Renal cortex interstitium (tissue), 11 donors: ENCODE measurements at regions not wholly inside any gene's neighbourhood (a gene's known extent, or its start where the extent isn't known, plus 50 kb on each side); places are given as distances from the start of the nearest gene placed in this dataset.

Experiments used
- DNase-seq, 11 donors: peaks; one replicate each; pipeline ENCODE4 v3.0.0-alpha.2; 2013; ENCODE audit warnings: low read depth in 9 of 11, low spot score in 4 of 11; ENCODE audit errors: extremely low read depth in 1 of 11

DNA sequence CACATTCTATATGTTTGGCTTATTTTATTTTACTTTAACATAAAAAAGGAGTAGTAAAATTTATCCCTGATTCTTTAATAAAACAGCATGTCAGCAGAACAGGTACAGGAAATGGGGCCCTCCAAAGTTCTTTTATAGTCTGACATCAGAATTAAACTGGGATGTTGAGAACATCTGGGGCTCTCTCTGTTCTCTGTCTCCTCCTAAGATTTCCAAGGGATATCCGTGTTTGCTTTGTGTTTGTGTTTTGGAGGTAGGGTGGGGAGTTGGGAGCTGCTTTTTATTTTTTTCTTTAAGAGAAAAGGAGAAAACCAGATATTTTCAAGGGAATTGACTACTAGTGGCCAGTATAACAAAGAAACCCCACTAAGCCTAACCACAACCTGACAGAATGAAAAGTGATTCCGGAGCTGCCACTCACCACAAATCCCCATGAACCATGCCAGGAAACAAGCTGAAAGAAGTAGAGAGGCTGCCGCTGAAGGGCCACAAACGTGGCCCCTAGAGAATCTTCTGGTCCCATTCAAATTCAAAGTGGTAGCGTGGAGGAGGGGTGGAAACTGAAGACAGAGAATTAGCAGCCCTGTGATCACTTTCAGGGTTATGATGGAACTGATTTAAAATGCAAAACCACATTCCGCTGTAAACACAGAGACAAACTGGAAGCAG, 369.6 kb upstream of the ADGRL2 start:
- DNase-seq, result no peak

- no peak for DNase-seq
Observed at GRCh38 chr1:81430236-81430938, 370.3 kb upstream of the ADGRL2 start.

GRCh38 chr1:81428998-81429397, 371.7 kb upstream of the ADGRL2 start:
- peak in 4 of 11 donors; percentile 23 to 55 (median 38) for DNase-seq

DNA sequence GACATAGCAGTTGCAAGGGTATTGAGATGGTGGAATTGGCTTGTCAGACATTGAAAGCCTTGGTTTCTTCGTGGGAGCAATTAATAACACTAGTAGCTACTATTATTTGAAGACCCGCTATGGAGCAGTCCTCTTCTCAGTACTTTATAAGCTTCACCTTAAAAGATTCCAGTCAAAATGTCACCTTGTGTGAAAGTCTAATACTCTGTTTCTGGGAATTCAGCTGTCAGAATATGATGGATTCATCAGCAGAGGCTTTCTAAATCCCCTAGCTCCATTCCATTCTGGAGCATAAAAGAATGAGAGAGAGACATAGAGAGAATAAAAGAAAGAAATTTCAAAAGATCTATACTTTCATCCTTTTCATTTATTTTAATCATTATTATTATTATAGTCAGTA, 375.9 kb upstream of the ADGRL2 start:
- no peak for DNase-seq

GRCh38 chr1:81424061-81424460, 376.7 kb upstream of the ADGRL2 start:
- DNase-seq, result no peak

DNA sequence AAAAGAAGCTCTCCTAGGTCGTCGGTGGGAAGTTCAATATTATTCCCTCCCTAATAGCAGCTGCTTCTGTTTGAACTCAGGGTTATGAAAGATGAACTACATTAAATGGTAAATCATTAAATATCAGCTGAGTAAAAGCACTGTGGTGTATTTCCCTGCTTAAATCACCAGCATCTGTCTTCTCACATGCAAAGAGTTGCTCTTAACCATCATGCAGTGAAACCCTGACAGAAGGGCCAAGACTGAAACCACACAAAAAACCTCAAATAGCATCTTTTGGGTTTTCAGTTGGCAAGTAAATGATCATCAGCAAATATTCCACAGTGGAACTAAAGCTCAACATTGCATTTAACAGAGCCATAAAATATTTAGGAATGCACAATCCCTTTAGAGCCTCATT, 380.0 kb upstream of the ADGRL2 start:
- DNase-seq, result no peak

DNA sequence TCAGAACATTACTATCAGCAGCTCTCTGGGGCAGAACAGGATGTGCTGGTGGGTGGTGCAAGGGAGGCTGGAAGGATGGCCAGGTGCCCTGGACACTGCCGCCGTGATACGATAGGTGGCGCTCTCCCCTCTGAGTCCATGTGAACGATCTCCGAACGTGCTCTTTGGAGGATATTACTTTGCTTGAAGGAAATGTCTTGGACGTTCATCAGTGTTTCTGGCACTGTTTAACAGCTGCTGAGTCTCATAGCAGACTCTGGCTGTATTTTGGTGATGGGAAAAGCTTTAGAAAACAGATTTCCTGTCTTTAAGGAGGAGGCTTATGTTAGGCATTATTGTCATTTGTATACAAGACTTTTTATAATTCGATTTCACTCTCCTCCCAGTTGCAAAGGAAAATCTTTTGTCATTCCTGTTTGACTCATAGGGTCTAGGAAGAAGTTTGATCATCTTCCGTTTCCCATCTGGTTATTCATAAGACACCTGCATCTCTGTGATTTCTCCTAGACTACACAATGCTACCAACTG, 386.2 kb upstream of the ADGRL2 start:
- peak in 6 of 11 donors; percentile 28 to 57 (median 44) for DNase-seq

GRCh38 chr1:81412954-81413353, 387.8 kb upstream of the ADGRL2 start:
- DNase-seq, result no peak

DNA sequence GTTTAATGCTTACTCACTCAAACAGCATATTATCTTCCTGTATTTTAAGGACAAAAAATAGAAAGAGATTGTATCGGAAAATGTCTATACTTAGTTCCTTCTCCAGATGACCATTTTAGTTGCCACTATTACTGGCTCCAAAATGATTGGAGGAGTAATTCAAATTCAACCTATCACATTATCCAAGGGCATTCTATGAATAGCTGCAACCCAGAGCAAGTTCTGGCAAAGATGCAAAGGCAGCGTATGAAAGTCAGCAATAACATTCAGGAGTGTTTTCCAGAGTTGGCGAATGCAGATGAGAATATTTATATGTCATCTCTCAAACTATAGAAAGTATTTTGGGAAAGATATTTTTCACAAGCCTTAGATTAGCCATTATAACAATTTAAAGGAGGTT, 389.8 kb upstream of the ADGRL2 start:
- DNase-seq, result no peak

- DNase-seq, result no peak
Observed at GRCh38 chr1:81410351-81410750, 390.4 kb upstream of the ADGRL2 start.

DNA sequence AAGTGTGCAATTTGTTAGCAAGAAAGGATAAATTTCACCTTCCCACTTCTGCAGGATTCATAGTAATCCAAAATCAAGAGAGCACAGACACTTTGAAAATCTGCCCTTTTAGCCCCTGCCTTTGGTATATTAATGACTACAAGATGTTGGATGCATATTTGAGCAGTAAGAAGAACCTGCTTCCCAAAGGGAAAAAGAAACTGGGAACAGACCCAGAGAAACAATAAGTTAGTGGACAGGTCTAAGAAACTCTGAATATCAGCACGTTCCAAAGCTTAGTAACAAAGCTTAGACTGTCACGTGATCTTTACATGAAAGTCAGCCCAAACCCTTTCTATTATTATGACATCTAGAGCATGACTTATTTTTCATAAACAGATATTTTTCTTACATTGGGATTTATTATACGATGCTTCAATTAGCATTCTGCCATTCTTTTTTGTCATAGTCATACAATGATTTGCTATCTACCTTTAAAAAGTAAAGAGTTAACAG, 390.9 kb upstream of the ADGRL2 start:
- DNase-seq, result no peak

GRCh38 chr1:81409262-81409661, 391.5 kb upstream of the ADGRL2 start:
- DNase-seq, result no peak

GRCh38 chr1:81408419-81408818, 392.3 kb upstream of the ADGRL2 start:
- DNase-seq, result no peak

- no peak for DNase-seq
Observed at GRCh38 chr1:81407000-81407821, 393.5 kb upstream of the ADGRL2 start.

GRCh38 chr1:81406292-81406999, 394.3 kb upstream of the ADGRL2 start:
- no peak for DNase-seq

DNA sequence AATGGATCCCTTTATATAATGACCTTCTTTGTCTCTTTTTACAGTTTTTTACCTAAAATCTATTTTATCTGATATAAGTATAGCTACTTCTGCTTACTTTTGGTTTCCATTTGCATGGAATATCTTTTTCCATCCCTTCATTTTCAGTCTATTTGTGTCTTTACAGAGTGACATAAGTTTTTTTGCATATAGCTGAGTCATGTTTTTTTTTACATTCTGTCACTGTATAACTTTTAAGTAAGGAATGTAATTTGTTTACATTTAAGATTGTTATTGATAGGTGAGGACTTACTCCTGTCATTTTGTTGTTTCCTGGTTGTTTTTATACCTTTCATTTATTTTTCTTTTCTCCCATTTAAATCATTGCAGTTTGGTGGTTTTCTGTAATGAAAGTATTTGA, 402.7 kb upstream of the ADGRL2 start:
- DNase-seq, result no peak

DNA sequence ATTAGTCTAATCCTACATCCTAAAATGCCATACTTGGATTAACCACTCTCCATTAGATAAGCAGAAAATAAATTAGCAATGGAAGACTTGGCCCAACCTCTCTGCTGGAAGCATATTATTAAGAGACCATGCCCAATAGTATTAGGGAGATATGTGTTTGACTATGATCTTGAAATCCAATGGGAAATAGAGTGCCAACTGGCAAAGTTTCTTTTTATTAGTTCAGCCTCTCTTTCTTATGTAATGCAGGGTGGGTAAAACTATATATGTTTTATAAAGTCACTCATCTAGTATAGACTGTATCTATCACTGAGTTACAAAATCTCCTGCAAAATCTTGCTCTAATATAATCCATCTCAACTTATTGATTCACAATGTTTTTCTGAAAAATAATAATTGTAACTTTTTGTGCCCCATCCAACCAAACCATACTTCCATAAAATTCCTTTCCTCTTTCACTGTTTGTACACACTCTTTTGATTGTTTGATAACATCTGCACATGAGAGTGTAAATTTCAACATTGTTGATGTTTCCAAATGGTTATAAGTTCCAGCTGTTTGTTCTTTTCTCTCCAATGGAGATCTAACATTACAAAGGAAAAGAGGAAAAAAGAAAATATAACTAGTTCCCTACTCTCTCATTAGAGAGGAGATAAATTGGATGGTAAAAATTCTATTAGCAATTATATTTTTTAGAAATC, 408.1 kb upstream of the ADGRL2 start:
- no peak for DNase-seq

GRCh38 chr1:81391125-81391828, 409.5 kb upstream of the ADGRL2 start:
- no peak for DNase-seq
